KG1 (cell line): ENCODE measurements at regions not wholly inside any gene's neighbourhood (a gene's known extent, or its start where the extent isn't known, plus 50 kb on each side); places are given as distances from the start of the nearest gene placed in this dataset.

Experiments used
- DNase-seq: peaks from one replicate; lab custom pipeline; 2025; lab: John Stamatoyannopoulos, UW

GRCh38 chr3:152100491-152101132, 168.1 kb upstream of the MBNL1 start:
- DNase-seq, result no peak

- no peak for DNase-seq
These were observed 166.3 kb upstream of the MBNL1 start for GRCh38 chr3:152102410-152102809.

GRCh38 chr3:152103257-152103656, 165.5 kb upstream of the MBNL1 start:
- DNase-seq, result no peak

GRCh38 chr3:152104847-152105415, 163.8 kb upstream of the MBNL1 start:
- DNase-seq, result peak; percentile 7

- no peak for DNase-seq
These were observed 163.3 kb upstream of the MBNL1 start for GRCh38 chr3:152105446-152105845.

- DNase-seq, result no peak
These were observed 159.7 kb upstream of the MBNL1 start for GRCh38 chr3:152109038-152109437.

- DNase-seq, result no peak
These were observed 155.3 kb upstream of the MBNL1 start for GRCh38 chr3:152113413-152113812.

- no peak for DNase-seq
These were observed 154.6 kb upstream of the MBNL1 start for GRCh38 chr3:152113992-152114651.

GRCh38 chr3:152120601-152121269, 148.0 kb upstream of the MBNL1 start:
- no peak for DNase-seq

- DNase-seq, result no peak
These were observed 147.5 kb upstream of the MBNL1 start for GRCh38 chr3:152121270-152121636.

- DNase-seq, result no peak
These were observed 145.9 kb upstream of the MBNL1 start for GRCh38 chr3:152122851-152123250.

GRCh38 chr3:152123457-152123856, 145.3 kb upstream of the MBNL1 start:
- no peak for DNase-seq

GRCh38 chr3:152126260-152126659, 142.5 kb upstream of the MBNL1 start:
- DNase-seq, result no peak

GRCh38 chr3:152127058-152127457, 141.7 kb upstream of the MBNL1 start:
- DNase-seq, result no peak

- DNase-seq, result no peak
These were observed 140.4 kb upstream of the MBNL1 start for GRCh38 chr3:152128356-152128755.

- no peak for DNase-seq
These were observed 129.1 kb upstream of the MBNL1 start for GRCh38 chr3:152139651-152140050.

GRCh38 chr3:152146461-152146860, 122.3 kb upstream of the MBNL1 start:
- DNase-seq, result no peak

- DNase-seq, result no peak
These were observed 121.0 kb upstream of the MBNL1 start for GRCh38 chr3:152147748-152148147.

GRCh38 chr3:152148579-152148978, 120.2 kb upstream of the MBNL1 start:
- DNase-seq, result no peak

GRCh38 chr3:152149832-152150231, 118.9 kb upstream of the MBNL1 start:
- no peak for DNase-seq

- no peak for DNase-seq
These were observed 117.4 kb upstream of the MBNL1 start for GRCh38 chr3:152151216-152151876.
